HAP-1 (cell line): ENCODE measurements at regions not wholly inside any gene's neighbourhood (a gene's known extent, or its start where the extent isn't known, plus 50 kb on each side); places are given as distances from the start of the nearest gene placed in this dataset.

Source experiments
- DNase-seq, 2 experiments: peaks; one replicate each; pipeline ENCODE4 v3.0.0-alpha.2; 2016 to 2020; ENCODE audit warnings: low spot score in 2 of 2
- H3K27me3 ChIP-seq: fragments of 250-450 bp; sonication (Bioruptor Pico); 2 replicates; pipeline ENCODE4 v1.5.1; 2020; ENCODE audit warnings: low read depth, mild to moderate bottlenecking, moderate library complexity
- H3K36me3 ChIP-seq: fragments of 250-450 bp; sonication (Bioruptor Pico); replicated peaks from 2 replicates; pipeline ENCODE4 v1.5.1; 2020; ENCODE audit warnings: mild to moderate bottlenecking
- H3K4me1 ChIP-seq: fragments of 250-450 bp; sonication (Bioruptor Pico); 2 replicates; pipeline ENCODE4 v1.5.1; 2020; ENCODE audit warnings: mild to moderate bottlenecking
- H3K4me3 ChIP-seq: fragments of 250-450 bp; sonication (Bioruptor Pico); 2 replicates; pipeline ENCODE4 v1.5.1; 2020; ENCODE audit warnings: mild to moderate bottlenecking, moderate library complexity
- H3K9me3 ChIP-seq: fragments of 250-450 bp; sonication (Bioruptor Pico); 2 replicates; pipeline ENCODE4 v1.5.1; 2020; ENCODE audit warnings: mild to moderate bottlenecking, moderate library complexity
- in situ Hi-C: fragments of 300-500 bp; cut with MboI; formaldehyde crosslinking; loops from 3 replicates; pipeline ENCODE4 v1.14.3; 2020; ENCODE audit warnings: low sequenced_read_pairs, inconsistent platforms, mixed read lengths

DNA sequence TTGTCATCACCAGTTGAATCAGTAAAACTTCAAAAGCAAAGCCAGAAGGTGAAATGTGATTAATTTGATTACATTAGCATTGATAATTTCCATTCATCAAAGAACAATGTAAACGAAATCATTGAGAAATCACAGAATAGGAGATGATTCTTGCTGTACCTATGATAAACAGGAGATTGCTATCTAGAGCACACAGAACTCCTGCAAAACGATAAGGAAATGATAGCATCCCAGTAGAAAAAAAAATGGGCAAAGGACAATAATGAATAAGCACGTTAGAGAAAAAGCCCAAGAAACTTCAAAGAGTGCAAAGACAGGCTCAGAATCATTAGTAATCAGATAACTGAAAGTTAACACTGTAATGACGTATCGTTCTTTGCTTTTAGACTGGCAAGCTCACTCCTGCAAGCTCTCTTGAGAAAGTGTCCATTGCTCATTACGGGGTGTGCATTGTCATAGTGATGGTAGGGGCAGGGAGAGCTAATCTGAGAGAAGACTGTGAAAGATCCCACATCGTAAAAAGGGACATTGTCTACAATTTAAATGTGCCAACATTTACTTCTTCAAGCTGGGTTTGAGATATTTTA, 143.6 kb downstream of the SPP2 start:
- Histone ChIP-seq H3K9me3 (no peaks in the 10 kb centered on the region), H3K4me3 (no peak overlapping the region), H3K36me3 (no peaks in the 10 kb centered on the region), H3K27me3 (peaks cover 13% of the 10 kb centered on the region), H3K4me1 (no peaks in the 10 kb centered on the region)
- no peak for DNase-seq
- in situ Hi-C loops, result no loop called here

DNA sequence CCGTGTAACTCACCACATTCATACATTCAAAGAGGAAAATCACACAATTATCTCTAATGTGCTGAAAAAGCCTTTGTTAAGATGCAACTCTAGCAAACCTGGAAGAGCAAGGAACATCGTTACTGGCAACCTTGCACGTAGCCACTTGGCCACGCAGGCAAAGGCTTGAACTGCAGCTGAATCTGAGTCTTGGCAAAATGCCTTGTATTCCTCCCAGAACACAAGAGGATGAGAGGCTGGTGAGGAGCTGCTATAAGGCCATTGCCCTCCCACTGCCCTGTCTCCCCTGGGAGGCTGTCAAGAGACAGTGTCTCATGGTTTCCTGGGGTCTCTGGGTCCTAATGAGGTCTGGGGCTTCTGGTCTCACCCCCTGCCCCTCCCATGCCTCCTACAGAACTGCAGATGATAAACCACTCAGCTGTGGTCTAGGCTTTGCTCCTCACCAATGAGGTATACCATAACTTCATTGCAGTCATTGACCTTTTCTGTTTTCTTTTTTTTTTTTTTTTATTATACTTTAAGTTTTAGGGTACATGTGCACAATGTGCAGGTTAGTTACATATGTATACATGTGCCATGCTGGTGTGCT, 141.4 kb downstream of the SPP2 start:
- H3K36me3 ChIP-seq, result no peaks in the 10 kb centered on the region
- 0 out of 2 replicates have a peak, but pooled peaks cover 5% of the 10 kb centered on the region for H3K27me3 ChIP-seq
- no peak overlapping the region for H3K4me3 ChIP-seq
- DNase-seq, result no peak
- in situ Hi-C loops, result no loop called here
- no peaks in the 10 kb centered on the region for H3K9me3 ChIP-seq
- no peaks in the 10 kb centered on the region for H3K4me1 ChIP-seq

DNA sequence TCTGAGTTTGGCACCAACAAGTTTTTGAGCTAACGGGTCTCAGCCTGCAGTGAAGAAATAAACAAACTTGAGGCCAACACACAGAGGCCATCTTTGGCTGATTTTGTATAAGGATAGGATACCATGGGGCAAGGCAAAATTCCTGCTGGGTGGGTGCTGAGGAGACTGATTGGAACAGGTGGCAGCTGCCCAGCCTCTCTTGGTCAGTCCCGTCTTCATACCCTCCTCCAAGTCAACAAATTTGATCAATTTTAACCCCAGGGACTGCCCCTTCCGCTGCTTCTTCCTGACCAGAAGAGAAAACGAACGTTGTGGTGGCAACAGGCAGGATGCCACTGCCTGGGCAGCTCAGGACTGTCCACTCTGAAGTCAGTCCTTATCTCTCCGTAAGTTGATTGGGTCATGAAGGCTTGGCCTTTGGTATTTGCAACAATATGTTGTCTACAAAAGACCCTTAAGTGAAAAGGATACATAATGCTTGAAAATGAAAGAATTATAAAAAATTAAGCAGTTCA, 139.3 kb downstream of the SPP2 start:
- H3K4me1 ChIP-seq, result no peaks in the 10 kb centered on the region
- DNase-seq, result no peak
- no peaks in the 10 kb centered on the region for H3K9me3 ChIP-seq
- H3K4me3 ChIP-seq, result no peak overlapping the region
- H3K36me3 ChIP-seq, result no peaks in the 10 kb centered on the region
- in situ Hi-C loops, result no loop called here
- peaks cover 5% of the 10 kb centered on the region; the same call in 1 of the 2 replicates for H3K27me3 ChIP-seq

DNA sequence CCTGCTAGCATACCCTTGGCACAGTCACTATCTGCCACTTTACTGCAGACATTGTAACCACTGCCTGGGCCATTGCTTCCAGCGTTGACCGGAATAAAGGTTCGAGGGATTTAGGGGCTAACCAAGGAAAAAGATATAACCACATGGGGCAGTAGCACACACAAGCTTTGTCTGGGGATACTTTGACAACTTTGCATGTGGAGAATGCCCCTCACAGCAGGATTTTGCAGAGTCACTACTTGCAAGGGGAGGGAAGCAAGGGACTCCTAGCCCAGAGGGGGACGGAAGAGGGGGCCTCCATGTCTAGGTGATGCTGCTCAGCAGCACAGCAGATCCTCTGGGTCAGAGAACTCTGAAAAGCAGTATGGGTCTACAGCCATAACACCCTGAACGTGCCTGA, 138.7 kb downstream of the SPP2 start:
- Histone ChIP-seq H3K36me3 (no peaks in the 10 kb centered on the region), H3K9me3 (no peaks in the 10 kb centered on the region), H3K27me3 (peaks cover 2% of the 10 kb centered on the region; the same call in 1 of the 2 replicates), H3K4me3 (no peak overlapping the region), H3K4me1 (no peaks in the 10 kb centered on the region)
- no peak for DNase-seq
- in situ Hi-C loops, result no loop called here

DNA sequence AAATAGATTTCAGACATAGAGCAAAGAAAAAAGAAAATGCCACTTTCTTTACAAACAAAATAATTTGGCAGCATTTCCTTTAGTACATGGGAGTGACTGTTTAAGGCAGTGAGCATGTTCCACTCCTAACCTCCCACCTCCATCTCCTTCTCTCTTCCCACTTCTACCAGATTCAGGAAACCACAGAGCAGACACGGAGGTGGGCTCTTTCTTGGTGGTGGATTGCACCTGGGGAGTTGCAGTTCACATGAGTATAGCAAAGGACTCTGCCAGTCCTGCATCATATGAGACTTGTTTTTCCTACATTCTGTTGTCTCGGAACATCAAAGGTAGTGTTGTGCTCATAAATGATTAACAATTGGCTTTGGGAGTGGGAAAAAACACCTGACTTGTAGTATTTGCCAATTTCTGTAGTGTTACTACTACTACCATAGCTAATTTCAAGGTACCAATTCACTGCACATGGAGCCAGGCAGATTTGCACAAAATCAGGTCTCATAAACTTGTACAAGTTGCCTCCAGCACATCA, 137.2 kb downstream of the SPP2 start:
- Histone ChIP-seq H3K4me3 (no peak overlapping the region), H3K4me1 (no peaks in the 10 kb centered on the region), H3K9me3 (no peaks in the 10 kb centered on the region), H3K27me3 (no peaks in the 10 kb centered on the region; the same call in 1 of the 2 replicates), H3K36me3 (no peaks in the 10 kb centered on the region)
- in situ Hi-C loops, result no loop called here
- DNase-seq, result no peak

DNA sequence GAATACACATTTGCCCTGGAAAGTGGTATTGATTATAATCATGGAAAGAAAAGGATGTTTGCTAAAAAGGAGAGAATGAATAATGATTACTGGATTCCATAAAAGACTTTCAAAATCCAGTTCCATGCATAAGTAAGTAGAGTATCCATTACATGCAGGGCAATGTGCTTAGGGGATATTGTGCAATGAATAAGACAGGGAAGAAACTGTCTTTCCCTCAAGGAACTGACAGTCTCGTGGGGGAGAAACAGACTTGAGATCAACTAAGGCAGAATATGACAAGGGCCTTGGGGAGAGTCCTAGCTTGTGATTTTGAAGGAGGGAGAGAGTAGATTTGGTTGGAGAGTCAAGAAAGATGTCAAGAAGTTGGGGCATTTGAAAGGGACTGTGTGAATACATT, 130.6 kb downstream of the SPP2 start:
- in situ Hi-C loops, result no loop called here
- no peak overlapping the region for H3K4me3 ChIP-seq
- H3K9me3 ChIP-seq, result no peaks in the 10 kb centered on the region
- no peak for DNase-seq
- peaks cover 2% of the 10 kb centered on the region; the same call in 1 of the 2 replicates for H3K27me3 ChIP-seq
- no peaks in the 10 kb centered on the region for H3K4me1 ChIP-seq
- H3K36me3 ChIP-seq, result no peaks in the 10 kb centered on the region

DNA sequence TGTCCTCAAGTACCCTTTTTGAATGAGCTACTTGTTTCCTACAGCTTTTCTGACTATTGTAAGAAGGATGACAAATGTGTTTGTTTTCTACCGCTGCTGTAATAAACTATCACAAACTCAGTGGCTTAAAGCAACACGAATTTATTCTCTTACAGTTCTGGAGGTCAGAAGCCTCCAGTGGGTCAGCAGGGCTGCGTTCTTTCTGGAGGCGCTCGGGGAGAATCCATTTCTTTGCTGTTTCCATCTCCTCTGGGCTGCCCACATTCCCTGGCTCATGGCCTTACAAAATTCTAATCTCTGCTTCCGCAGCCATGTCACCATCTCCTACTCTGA, 128.5 kb downstream of the SPP2 start:
- in situ Hi-C loops, result no loop called here
- no peaks in the 10 kb centered on the region for H3K36me3 ChIP-seq
- no peaks in the 10 kb centered on the region for H3K9me3 ChIP-seq
- H3K4me1 ChIP-seq, result no peaks in the 10 kb centered on the region
- no peak for DNase-seq
- peaks cover 2% of the 10 kb centered on the region; the same call in 1 of the 2 replicates for H3K27me3 ChIP-seq
- H3K4me3 ChIP-seq, result no peak overlapping the region

DNA sequence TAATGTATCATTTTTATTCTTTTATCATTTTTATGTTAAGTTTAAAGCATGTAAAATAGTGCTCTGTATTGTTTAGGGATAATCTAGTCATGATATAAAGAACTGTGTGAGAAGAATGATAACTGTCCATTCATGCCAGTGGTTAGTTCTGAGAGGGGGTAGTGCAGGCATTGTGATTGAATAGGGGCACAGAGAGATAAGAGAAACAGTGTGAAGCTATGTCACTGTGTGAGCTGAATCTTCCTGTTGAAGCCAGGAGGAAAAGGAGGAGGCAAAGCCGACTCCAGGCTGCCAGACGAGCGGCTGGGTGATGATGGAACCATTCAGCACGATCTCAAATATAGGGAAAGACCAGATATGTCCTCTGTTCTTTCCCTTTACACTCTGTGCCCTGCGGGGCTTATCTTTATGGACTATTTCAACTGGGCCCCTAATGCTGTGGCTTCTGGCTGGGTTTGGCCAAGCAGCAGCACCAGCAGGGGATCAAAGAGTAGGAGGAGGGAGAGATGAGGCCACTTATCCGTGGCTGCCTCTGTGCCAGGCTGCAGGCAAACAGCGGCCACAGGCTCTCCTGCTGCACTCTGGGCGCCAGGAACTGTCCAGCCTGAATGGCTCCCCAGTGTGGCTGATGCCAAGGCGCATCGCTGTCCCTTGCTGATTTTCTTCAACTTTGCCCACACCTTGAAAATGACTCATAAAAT, 128.0 kb downstream of the SPP2 start:
- Histone ChIP-seq H3K4me1 (no peaks in the 10 kb centered on the region), H3K9me3 (no peaks in the 10 kb centered on the region), H3K27me3 (peaks cover 2% of the 10 kb centered on the region; the same call in 1 of the 2 replicates), H3K4me3 (no peak overlapping the region), H3K36me3 (no peaks in the 10 kb centered on the region)
- in situ Hi-C loops, result no loop called here
- no peak for DNase-seq

DNA sequence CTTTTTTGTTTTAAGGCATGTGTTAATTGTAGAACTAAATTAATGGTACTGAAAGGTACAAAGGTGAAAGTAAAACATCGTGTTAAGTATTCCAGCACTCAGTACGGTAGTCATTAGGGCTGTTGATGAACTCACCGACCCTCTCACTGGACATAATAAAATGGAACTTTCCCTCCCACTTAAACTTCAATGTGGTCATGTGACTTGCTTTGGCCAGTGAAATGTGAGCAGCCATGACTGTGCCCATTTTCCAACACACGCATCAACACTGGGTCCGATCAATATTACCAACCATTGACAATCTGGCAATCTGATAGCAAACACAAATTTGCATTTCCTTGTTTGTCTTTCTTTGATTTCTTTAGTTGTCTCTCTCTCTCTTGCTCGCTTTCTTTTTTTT, 125.1 kb downstream of the SPP2 start:
- Histone ChIP-seq H3K36me3 (no peaks in the 10 kb centered on the region), H3K27me3 (no peaks in the 10 kb centered on the region), H3K9me3 (no peaks in the 10 kb centered on the region), H3K4me1 (no peaks in the 10 kb centered on the region), H3K4me3 (no peak overlapping the region)
- DNase-seq, result no peak
- in situ Hi-C loops, result no loop called here

DNA sequence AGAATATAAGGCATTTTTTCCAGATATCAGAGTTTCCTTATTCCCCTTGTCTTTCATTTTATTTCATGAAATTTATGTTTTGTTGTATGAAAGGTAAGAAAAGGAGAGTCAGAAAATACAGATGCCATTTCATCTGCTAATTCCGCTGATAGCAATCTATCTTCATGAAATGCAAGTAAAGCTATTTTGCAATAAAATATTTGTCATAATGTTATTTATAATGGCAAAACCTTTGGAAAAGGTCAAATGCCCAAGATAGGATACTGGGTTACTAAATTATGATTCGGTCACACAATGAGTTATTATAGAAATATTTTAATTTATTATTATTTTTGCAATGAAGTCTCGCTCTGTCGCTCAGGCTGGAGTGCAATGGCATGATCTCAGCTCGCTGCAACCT, 124.2 kb downstream of the SPP2 start:
- no peak for DNase-seq
- in situ Hi-C loops, result no loop called here
- no peak overlapping the region for H3K4me3 ChIP-seq
- no peaks in the 10 kb centered on the region for H3K9me3 ChIP-seq
- H3K27me3 ChIP-seq, result no peaks in the 10 kb centered on the region
- H3K4me1 ChIP-seq, result no peaks in the 10 kb centered on the region
- H3K36me3 ChIP-seq, result no peaks in the 10 kb centered on the region

DNA sequence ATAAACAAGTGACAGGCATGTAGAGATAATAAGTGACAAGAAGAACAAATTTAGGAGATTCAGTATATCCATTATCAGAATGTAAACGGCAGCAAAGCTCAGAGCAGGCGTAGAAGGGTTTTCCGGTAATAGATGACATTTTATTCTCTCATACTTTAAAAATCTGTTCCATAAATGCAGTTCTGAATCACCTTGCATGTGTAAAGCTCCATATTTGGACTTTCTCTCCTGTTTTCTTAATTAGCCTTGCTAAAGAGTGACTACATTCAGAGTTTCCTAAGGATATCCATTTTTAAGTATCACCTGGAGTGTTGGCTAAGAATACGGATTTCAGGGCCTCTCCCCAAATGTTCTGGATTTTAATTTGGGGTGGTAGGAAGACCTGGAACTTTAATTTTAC, 122.0 kb downstream of the SPP2 start:
- H3K4me1 ChIP-seq, result peaks cover 17% of the 10 kb centered on the region

DNA sequence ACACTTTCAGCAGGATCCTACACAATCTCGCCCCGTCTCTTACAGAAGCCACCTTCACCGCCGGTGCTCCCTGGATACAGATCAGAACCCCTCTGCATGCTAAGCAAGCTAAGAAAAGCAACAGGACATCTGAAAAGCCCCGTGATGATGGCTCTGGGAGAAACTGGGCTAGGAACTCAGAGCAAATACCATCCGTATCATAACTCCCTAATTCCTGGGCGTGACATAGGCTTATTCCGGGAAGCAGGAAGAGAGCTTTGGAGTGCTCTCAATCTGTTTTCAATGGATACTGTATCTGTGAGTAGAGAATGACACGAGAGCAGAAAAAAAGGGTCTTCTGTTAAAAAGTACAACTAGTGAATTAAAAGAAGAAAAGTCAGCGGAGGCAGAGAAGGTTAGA, 121.6 kb downstream of the SPP2 start:
- DNase-seq, result no peak
- in situ Hi-C loops, result no loop called here
- peaks cover 17% of the 10 kb centered on the region for H3K4me1 ChIP-seq
- no peak overlapping the region for H3K4me3 ChIP-seq
- no peaks in the 10 kb centered on the region for H3K27me3 ChIP-seq
- H3K36me3 ChIP-seq, result no peaks in the 10 kb centered on the region
- H3K9me3 ChIP-seq, result no peaks in the 10 kb centered on the region

More for the DNA sequence above, 122.0 kb downstream of the SPP2 start:
- Histone ChIP-seq H3K36me3 (no peaks in the 10 kb centered on the region), H3K27me3 (no peaks in the 10 kb centered on the region), H3K4me3 (no peak overlapping the region), H3K9me3 (no peaks in the 10 kb centered on the region)
- DNase-seq, result no peak
- in situ Hi-C loops, result no loop called here

DNA sequence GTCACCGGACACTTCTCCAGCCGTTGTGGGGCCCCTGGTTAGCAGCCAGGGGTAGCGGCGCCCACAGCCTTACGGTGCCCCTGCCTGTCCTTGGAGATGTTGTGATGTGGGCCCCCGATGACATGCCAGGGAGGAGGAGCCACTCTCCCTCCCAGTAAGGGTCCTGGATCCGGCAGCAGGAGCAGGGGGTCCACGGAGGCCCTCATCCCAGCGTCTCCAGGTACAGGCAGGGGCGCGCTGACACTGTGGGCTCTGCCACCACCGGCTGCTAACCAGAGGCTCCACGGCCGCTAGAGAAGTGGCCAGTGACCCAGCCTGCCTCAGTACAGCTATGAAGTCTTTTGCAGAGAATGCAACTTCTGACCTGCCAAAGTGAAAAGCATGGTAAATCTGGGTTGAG, 121.2 kb downstream of the SPP2 start:
- in situ Hi-C loops, result no loop called here
- no peaks in the 10 kb centered on the region for H3K27me3 ChIP-seq
- H3K4me3 ChIP-seq, result no peak overlapping the region
- peaks cover 17% of the 10 kb centered on the region for H3K4me1 ChIP-seq
- no peak for DNase-seq
- H3K9me3 ChIP-seq, result no peaks in the 10 kb centered on the region
- H3K36me3 ChIP-seq, result no peaks in the 10 kb centered on the region

DNA sequence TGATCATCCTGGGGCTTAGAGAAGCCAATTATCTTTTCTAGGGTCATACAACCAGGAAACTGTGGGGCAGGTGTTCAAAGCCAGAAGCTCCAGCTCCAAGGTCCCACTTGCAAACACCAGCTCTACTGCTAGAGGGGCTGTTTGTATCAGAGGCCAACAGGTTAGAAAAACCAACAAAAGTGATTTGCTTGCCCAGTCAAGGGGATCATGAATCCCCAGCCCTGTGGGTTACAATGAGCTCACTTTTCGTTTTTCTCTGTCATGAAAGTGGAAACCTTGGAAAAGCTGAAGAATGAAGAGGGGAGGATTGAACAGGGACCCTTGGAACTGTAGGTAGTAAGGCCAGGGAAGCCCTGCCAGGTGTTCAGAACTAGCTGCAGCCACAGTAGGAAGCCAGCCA, 119.2 kb downstream of the SPP2 start:
- no peak for DNase-seq
- Histone ChIP-seq H3K4me1 (peaks cover 17% of the 10 kb centered on the region), H3K27me3 (no peaks in the 10 kb centered on the region), H3K9me3 (no peaks in the 10 kb centered on the region), H3K36me3 (no peaks in the 10 kb centered on the region), H3K4me3 (no peak overlapping the region)
- in situ Hi-C loops, result no loop called here
